ENCODE measurements at regions not wholly inside any gene's neighbourhood (a gene's known extent, or its start where the extent isn't known, plus 50 kb on each side); places are given as distances from the start of the nearest gene placed in this dataset.

DNA sequence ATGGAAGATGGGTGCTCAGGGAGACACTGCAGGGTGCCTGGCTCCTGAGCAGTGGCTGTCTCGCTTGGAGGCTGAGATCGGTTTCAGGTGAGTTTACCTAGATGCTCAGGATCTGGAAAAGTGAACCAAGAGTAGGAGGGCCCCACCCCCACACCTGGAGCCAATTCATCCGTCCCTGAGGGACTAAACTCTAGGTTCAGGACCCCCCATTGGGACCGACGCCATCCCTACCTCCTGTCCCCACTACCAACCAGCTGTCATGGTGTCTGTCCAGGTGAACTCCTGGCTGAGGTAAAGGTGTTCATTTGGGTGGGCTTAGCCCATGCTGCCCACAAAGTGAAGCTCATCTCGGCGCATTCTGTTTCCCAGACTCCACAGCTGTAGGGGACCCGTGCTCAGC is 174.6 kb upstream of the PLPP4 start:
- H3K9me3 ChIP-seq, result no peaks in the 10 kb centered on the region
- intact Hi-C loops (cut with DNase I), result no loop called here
- no peak overlapping the region for H3K27ac ChIP-seq
- H3K4me3 ChIP-seq, result no peak overlapping the region
- no peak for TF ChIP-seq CTCF (IDR thresholded peaks at IDR 0.05)
- 83 to 91% methylated on average over 8 of the region's 8 CpGs for WGBS, 2 donors
- H3K27me3 ChIP-seq, result no peaks in the 10 kb centered on the region
- no peaks in the 10 kb centered on the region for H3K4me1 ChIP-seq
- H3K36me3 ChIP-seq, result no peaks in the 10 kb centered on the region
- no peak for FAIRE-seq
- DNase-seq, result no peak
- no peak for ATAC-seq

GRCh38 chr10:120282846-120283492 is 174.1 kb upstream of the PLPP4 start:
- intact Hi-C loops (cut with DNase I), result no loop called here
- no peak for ATAC-seq

GRCh38 chr10:120285408-120285807 is 171.6 kb upstream of the PLPP4 start:
- FAIRE-seq, result no peak
- no peak for TF ChIP-seq CTCF (IDR thresholded peaks at IDR 0.05)
- Histone ChIP-seq H3K27ac (no peak overlapping the region), H3K4me1 (no peaks in the 10 kb centered on the region), H3K27me3 (no peaks in the 10 kb centered on the region), H3K9me3 (no peaks in the 10 kb centered on the region), H3K36me3 (no peaks in the 10 kb centered on the region), H3K4me3 (no peak overlapping the region)
- intact Hi-C loops (cut with DNase I), result no loop called here
- no peak for ATAC-seq
- WGBS, 2 donors, result 87 to 90% methylated on average over 6 of the region's 6 CpGs
- DNase-seq, result no peak

More at GRCh38 chr10:120282846-120283492, 174.1 kb upstream of the PLPP4 start:
- Histone ChIP-seq H3K27me3 (no peaks in the 10 kb centered on the region), H3K36me3 (no peaks in the 10 kb centered on the region), H3K4me3 (no peak overlapping the region), H3K4me1 (no peaks in the 10 kb centered on the region), H3K27ac (no peak overlapping the region), H3K9me3 (no peaks in the 10 kb centered on the region)
- TF ChIP-seq CTCF (IDR thresholded peaks at IDR 0.05), result no peak
- FAIRE-seq (no peak), DNase-seq (no peak)
- 81 to 84% methylated on average over 6 of the region's 6 CpGs for WGBS, 2 donors

DNA sequence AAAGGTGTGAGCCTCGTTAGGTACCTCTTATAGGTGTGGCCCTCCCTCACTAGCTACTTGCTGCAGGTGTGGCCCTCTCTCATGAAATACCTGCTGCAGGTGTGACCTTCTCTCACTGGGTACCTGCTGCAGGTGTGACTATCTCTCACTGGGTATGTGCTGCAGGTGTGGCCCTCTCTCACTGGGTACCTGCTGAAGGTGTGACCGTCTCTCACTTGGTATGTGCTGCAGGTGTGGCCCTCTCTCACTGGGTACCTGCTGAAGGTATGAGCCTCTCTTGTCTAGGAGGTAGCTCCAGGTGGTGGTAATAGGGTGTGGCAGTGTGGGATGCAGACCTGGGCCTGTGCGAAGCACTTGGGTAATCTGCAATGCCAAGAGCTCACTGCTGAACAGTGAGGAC is 170.7 kb upstream of the PLPP4 start:
- intact Hi-C loops (cut with DNase I), result no loop called here
- no peak overlapping the region for H3K27ac ChIP-seq
- TF ChIP-seq CTCF (IDR thresholded peaks at IDR 0.05), result no peak
- ATAC-seq (no peak), FAIRE-seq (no peak), DNase-seq (no peak)
- H3K4me1 ChIP-seq, result no peaks in the 10 kb centered on the region
- no peaks in the 10 kb centered on the region for H3K36me3 ChIP-seq
- 85 to 90% methylated on average over 3 of the region's 3 CpGs for WGBS, 2 donors
- H3K9me3 ChIP-seq, result no peaks in the 10 kb centered on the region
- no peaks in the 10 kb centered on the region for H3K27me3 ChIP-seq
- H3K4me3 ChIP-seq, result no peak overlapping the region

DNA sequence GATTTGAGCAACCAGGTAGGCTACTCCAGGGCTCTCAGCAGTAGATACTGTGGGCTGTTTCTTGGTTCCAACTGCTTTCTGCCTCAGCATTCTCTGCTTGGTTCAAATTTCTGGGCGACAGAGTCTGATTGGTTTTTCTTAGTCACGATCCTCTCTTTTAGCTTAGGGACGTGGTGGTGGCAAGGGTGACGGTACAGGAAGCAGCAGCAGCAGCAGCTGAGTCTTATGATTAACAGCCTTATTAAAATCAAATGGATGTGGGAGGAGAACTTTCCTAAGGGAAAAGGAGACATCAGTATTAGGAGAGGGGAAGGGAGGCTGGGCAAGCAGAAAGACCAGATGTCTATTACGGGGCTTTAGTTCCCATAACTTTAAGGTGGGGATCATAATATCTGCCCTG is 156.5 kb upstream of the PLPP4 start:
- Histone ChIP-seq H3K27ac (no peak overlapping the region), H3K4me3 (no peak overlapping the region), H3K9me3 (no peaks in the 10 kb centered on the region), H3K27me3 (no peaks in the 10 kb centered on the region), H3K4me1 (no peaks in the 10 kb centered on the region), H3K36me3 (no peaks in the 10 kb centered on the region)
- DNase-seq (no peak), ATAC-seq (no peak), FAIRE-seq (no peak)
- WGBS, 2 donors, result 78 to 91% methylated on average over 5 of the region's 5 CpGs
- intact Hi-C loops (cut with DNase I), result no loop called here
- no peak for TF ChIP-seq CTCF (IDR thresholded peaks at IDR 0.05)

Measured in pancreas (tissue), 10 donors.